Sigmoid colon (tissue), 6 donors: ENCODE measurements at regions not wholly inside any gene's neighbourhood (a gene's known extent, or its start where the extent isn't known, plus 50 kb on each side); places are given as distances from the start of the nearest gene placed in this dataset.

Experiments
- DNase-seq: peaks from one replicate; pipeline ENCODE4 v3.0.0-alpha.2; 2019
- H3K27ac ChIP-seq, 4 donors: fragments of 200-600 bp; sonication (generic); one replicate each; pipeline ENCODE4 v1.5.1; 2016 to 2019; ENCODE audit warnings: mild to moderate bottlenecking in 1 of 4
- H3K27me3 ChIP-seq, 3 donors: fragments of 200-600 bp; sonication (generic); one replicate each; pipeline ENCODE4 v1.5.1; 2019; ENCODE audit warnings: mild to moderate bottlenecking in 1 of 3
- H3K36me3 ChIP-seq, 4 donors: fragments of 200-600 bp; sonication (generic); one replicate each; pipeline ENCODE4 v1.5.1; 2016 to 2019
- H3K4me1 ChIP-seq, 4 donors: fragments of 200-600 bp; sonication (generic); one replicate each; pipeline ENCODE4 v1.5.1; 2017 to 2019
- H3K4me3 ChIP-seq, 4 donors: fragments of 200-600 bp; sonication (generic); one replicate each; pipeline ENCODE4 v1.5.1; 2017 to 2019; ENCODE audit warnings: mild to moderate bottlenecking in 2 of 4, moderate library complexity in 1 of 4
- H3K9me3 ChIP-seq, 4 donors: fragments of 200-600 bp in 3 of 4; sonication (generic) in 3 of 4; one replicate each; pipeline versions ENCODE4 v1.5.1 to v1.6.1; 2013 to 2019
- EP300 ChIP-seq, 4 donors: sonication (generic); formaldehyde crosslinking; IDR thresholded peaks; one replicate each; pipeline ENCODE4 v1.6.1; 2017; ENCODE audit warnings: antibody characterized with exemption in 4 of 4
- POLR2A ChIP-seq, 2 donors: fragments of 450-650 bp; IDR thresholded peaks; one replicate each; pipeline ENCODE4 v1.6.1; 2016; ENCODE audit warnings: antibody characterized with exemption in 2 of 2, mild to moderate bottlenecking in 2 of 2, moderate library complexity in 2 of 2
- POLR2AphosphoS5 ChIP-seq, 4 donors: sonication (generic); formaldehyde crosslinking; IDR thresholded peaks; one replicate each; pipeline ENCODE4 v1.6.1; 2017; ENCODE audit warnings: antibody characterized with exemption in 4 of 4
- WGBS, 2 donors: extraction: QIAGEN DNeasy Blood & Tissue Kit; methylation state at CpG; one replicate each; pipeline ENCODE4 v1.1.7; 2013; 5-methylcytosine and 5-hydroxymethylcytosine counted together
- intact Hi-C: fragments of 100-400 bp; cut with DNase I; formaldehyde crosslinking; loops from one replicate; pipeline ENCODE4 v1.15.1; 2023
- TF ChIP-seq, protein P1 (sequence below), 4 experiments: fragments of 450-650 bp in 3 of 4; fragments of 200-600 bp in 1 of 4; IDR thresholded peaks; one replicate each; pipeline ENCODE4 v1.5.1; 2016 to 2019; ENCODE audit warnings: antibody characterized with exemption in 4 of 4, mild to moderate bottlenecking in 3 of 4, moderate library complexity in 2 of 4
- donor health status: healthy with polysubstance abuse.
- donor health status: healthy.

DNA sequence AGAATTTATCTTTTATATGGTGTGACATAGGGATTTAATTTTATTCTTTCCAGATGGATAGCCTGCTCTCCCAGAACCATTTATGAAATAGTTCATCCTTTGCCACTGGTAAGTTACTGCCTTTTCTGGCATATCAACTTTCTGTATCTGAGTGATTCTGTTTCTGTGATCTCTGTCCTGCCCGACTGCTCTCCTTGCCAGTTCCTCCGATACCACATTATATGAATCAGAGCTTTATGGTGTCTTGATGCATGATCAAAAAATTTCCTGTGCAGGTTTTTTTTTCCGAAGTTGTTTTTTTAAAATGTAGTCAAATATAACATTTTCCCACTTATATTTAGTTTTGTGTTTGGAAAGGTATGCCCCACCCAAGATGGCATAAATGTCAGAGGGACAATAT, 242.5 kb downstream of the CYP26B1 start:
- no peak for DNase-seq
- no peak for TF ChIP-seq POLR2A (IDR thresholded peaks at IDR 0.05)
- no peak for TF ChIP-seq EP300 (IDR thresholded peaks at IDR 0.05)
- TF ChIP-seq, protein P1, sequence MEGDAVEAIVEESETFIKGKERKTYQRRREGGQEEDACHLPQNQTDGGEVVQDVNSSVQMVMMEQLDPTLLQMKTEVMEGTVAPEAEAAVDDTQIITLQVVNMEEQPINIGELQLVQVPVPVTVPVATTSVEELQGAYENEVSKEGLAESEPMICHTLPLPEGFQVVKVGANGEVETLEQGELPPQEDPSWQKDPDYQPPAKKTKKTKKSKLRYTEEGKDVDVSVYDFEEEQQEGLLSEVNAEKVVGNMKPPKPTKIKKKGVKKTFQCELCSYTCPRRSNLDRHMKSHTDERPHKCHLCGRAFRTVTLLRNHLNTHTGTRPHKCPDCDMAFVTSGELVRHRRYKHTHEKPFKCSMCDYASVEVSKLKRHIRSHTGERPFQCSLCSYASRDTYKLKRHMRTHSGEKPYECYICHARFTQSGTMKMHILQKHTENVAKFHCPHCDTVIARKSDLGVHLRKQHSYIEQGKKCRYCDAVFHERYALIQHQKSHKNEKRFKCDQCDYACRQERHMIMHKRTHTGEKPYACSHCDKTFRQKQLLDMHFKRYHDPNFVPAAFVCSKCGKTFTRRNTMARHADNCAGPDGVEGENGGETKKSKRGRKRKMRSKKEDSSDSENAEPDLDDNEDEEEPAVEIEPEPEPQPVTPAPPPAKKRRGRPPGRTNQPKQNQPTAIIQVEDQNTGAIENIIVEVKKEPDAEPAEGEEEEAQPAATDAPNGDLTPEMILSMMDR (IDR thresholded peaks at IDR 0.05): no peak
- no peak for TF ChIP-seq POLR2AphosphoS5 (IDR thresholded peaks at IDR 0.05)
- H3K27ac ChIP-seq: no peak overlapping the region
- no peak overlapping the region for H3K4me3 ChIP-seq
- H3K27me3 ChIP-seq: no peaks in the 10 kb centered on the region
- peaks cover 0 to 2% (median 0%) of the 10 kb centered on the region in 4 donors for H3K9me3 ChIP-seq
- no peaks in the 10 kb centered on the region for H3K36me3 ChIP-seq
- intact Hi-C loops: no loop called here
- no peaks in the 10 kb centered on the region for H3K4me1 ChIP-seq
- WGBS, 2 donors: 80 to 87% methylated on average over 3 of the region's 3 CpGs

DNA sequence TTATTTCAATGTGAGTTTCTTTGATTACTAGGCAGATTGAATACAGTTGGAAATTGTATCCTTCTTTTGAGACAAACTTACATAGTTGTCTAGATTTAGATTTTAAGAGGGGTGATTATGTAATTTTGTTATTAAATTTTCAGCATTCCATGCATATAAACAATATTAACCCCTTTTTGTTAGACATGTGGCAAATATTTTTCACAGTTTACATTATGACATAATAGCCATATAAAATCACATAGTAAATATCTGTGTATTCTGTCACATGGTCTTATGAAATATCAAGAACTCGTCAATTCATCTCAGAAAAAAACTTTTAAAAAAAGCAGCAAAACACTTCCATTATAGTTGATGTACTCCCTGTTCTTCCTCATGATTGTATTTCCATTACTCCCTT, 243.8 kb downstream of the CYP26B1 start:
- Histone ChIP-seq H3K4me3 (no peak overlapping the region), H3K9me3 (peaks cover 0 to 2% (median 0%) of the 10 kb centered on the region in 4 donors), H3K4me1 (no peaks in the 10 kb centered on the region), H3K27me3 (no peaks in the 10 kb centered on the region), H3K36me3 (no peaks in the 10 kb centered on the region), H3K27ac (no peak overlapping the region)
- 62 to 73% methylated on average over 1 of the region's 1 CpG for WGBS, 2 donors
- intact Hi-C loops: no loop called here
- no peak for DNase-seq
- no peak for TF ChIP-seq POLR2A (IDR thresholded peaks at IDR 0.05)
- TF ChIP-seq EP300 (IDR thresholded peaks at IDR 0.05): no peak
- TF ChIP-seq, protein P1 (IDR thresholded peaks at IDR 0.05): no peak

DNA sequence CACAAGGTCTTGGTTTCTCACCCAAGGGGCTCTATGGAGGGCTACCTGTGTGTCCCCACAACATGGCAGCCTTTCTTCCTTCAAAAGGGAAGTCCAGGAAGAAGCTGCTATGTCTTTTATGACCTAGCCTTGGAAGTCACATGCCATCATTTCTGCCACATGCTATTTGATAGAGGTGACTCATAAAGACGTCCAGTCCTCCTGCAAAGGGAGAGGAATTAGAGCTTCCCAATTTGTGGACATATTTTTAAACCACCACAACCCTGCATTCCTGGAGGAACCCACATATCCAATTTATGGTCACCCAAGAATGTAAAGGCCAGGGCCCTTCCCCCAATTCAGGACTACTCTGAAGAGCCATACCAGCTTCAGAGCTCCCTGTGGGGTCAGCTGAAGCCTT, 246.2 kb downstream of the CYP26B1 start:
- Histone ChIP-seq H3K27me3 (no peaks in the 10 kb centered on the region), H3K9me3 (peaks cover 0 to 2% (median 0%) of the 10 kb centered on the region in 4 donors), H3K4me3 (no peak overlapping the region), H3K36me3 (no peaks in the 10 kb centered on the region), H3K27ac (no peak overlapping the region), H3K4me1 (no peaks in the 10 kb centered on the region)
- 17 to 60% methylated on average over 1 of the region's 1 CpG for WGBS, 2 donors
- TF ChIP-seq POLR2A (IDR thresholded peaks at IDR 0.05): no peak
- TF ChIP-seq EP300 (IDR thresholded peaks at IDR 0.05): no peak
- TF ChIP-seq, protein P1 (IDR thresholded peaks at IDR 0.05): no peak
- no peak for TF ChIP-seq POLR2AphosphoS5 (IDR thresholded peaks at IDR 0.05)
- DNase-seq: no peak
- intact Hi-C loops: no loop called here

DNA sequence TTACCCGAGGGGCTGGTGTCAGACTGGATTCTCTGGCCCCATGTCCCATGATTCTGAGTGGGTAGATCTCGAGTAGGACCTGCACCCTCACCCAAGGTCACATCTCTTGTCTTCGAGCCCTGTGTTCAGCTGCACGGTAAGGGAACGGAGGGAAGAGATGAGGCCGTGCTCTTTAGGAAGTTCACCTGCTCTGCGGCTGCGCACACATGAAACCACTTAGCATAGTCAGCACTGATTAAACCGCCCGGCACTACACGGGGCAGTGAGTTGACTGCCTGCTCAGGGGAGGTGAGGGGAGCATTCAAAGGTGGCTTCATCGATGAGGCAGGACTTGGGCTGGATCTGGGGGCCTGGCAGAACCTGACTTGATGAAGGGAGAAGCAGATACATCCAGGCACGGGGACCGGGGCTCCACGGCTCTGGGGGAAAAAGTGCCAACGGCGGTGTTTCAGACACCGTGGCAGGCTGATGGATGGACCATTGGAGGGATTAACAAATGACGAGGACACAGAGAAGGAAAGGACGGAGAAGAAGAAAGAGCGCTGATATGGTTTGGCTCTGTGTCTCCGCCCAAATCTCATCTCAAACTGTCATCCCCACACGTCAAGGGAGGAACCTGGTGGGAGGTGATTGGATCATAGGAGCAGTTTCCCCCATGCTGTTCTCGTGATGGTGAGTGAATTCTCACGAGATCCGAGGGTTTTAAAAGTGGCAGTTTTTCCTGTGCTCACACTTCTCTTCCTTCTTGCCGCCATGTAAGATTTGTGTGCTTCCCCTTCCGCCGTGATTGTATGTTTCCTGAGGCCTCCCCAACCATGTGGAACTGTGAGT, 248.6 kb downstream of the CYP26B1 start:
- Histone ChIP-seq H3K27ac (no peak overlapping the region), H3K36me3 (no peaks in the 10 kb centered on the region), H3K9me3 (peaks cover 0 to 2% (median 0%) of the 10 kb centered on the region in 4 donors), H3K4me3 (no peak overlapping the region), H3K27me3 (no peaks in the 10 kb centered on the region), H3K4me1 (no peaks in the 10 kb centered on the region)
- DNase-seq: no peak
- WGBS, 2 donors: 76 to 80% methylated on average over 29 of the region's 29 CpGs
- intact Hi-C loops: no loop called here
- TF ChIP-seq POLR2A (IDR thresholded peaks at IDR 0.05) (no peak), EP300 (IDR thresholded peaks at IDR 0.05) (no peak), POLR2AphosphoS5 (IDR thresholded peaks at IDR 0.05) (no peak)
- TF ChIP-seq, protein P1 (IDR thresholded peaks at IDR 0.05): no peak
